Umbilical cord (tissue), 1 donor: ENCODE measurements at regions not wholly inside any gene's neighbourhood (a gene's known extent, or its start where the extent isn't known, plus 50 kb on each side); places are given as distances from the start of the nearest gene placed in this dataset.
A peak's percentile ranks its signal among the peaks of the same experiment; 100 is the strongest.

Experiments used
- DNase-seq: peaks from one replicate; pipeline ENCODE4 v3.0.0-alpha.2; 2015; ENCODE audit warnings: low spot score

- no peak for DNase-seq
These were observed 50.4 kb upstream of the ENPP7 start for GRCh38 chr17:79680318-79680695.

GRCh38 chr17:79679631-79680317 lies 51.0 kb upstream of the ENPP7 start:
- no peak for DNase-seq

- DNase-seq: no peak
These were observed 51.9 kb upstream of the ENPP7 start for GRCh38 chr17:79678736-79679255.

GRCh38 chr17:79678091-79678735 lies 52.5 kb upstream of the ENPP7 start:
- DNase-seq: no peak

GRCh38 chr17:79677646-79678045 lies 53.1 kb upstream of the ENPP7 start:
- DNase-seq: no peak

GRCh38 chr17:79676796-79677195 lies 53.9 kb upstream of the ENPP7 start:
- DNase-seq: no peak

- DNase-seq: no peak
These were observed 55.4 kb upstream of the ENPP7 start for GRCh38 chr17:79675413-79675725.

GRCh38 chr17:79674506-79675412 lies 56.0 kb upstream of the ENPP7 start:
- DNase-seq: no peak

- no peak for DNase-seq
These were observed 57.2 kb upstream of the ENPP7 start for GRCh38 chr17:79673517-79673916.

GRCh38 chr17:79672496-79672895 lies 58.2 kb upstream of the ENPP7 start:
- no peak for DNase-seq

GRCh38 chr17:79671085-79671694 lies 59.6 kb upstream of the ENPP7 start:
- no peak for DNase-seq

GRCh38 chr17:79670537-79671084 lies 59.8 kb upstream of the RBFOX3 start:
- no peak for DNase-seq

GRCh38 chr17:79669861-79670260 lies 59.0 kb upstream of the RBFOX3 start:
- DNase-seq: no peak

- no peak for DNase-seq
These were observed 57.7 kb upstream of the RBFOX3 start for GRCh38 chr17:79668344-79669250.

- no peak for DNase-seq
These were observed 56.9 kb upstream of the RBFOX3 start for GRCh38 chr17:79667746-79668145.

- no peak for DNase-seq
These were observed 56.4 kb upstream of the RBFOX3 start for GRCh38 chr17:79667121-79667715.

GRCh38 chr17:79666111-79666510 lies 55.3 kb upstream of the RBFOX3 start:
- no peak for DNase-seq

GRCh38 chr17:79664930-79665737 lies 54.3 kb upstream of the RBFOX3 start:
- DNase-seq: peak; percentile 52

GRCh38 chr17:79661292-79662041 lies 50.6 kb upstream of the RBFOX3 start:
- DNase-seq: no peak
